Mesodermal cell (in vitro differentiated cells): ENCODE measurements at regions not wholly inside any gene's neighbourhood (a gene's known extent, or its start where the extent isn't known, plus 50 kb on each side); places are given as distances from the start of the nearest gene placed in this dataset.
"Not testable (repeated sequence)": the region's sequence is repeated elsewhere in the genome, so short reads cannot be mapped to it uniquely, and the experiment has no call there.

Source experiments
- H3K27ac ChIP-seq: 2 replicates; pipeline ENCODE4 v1.7.0; 2013; ENCODE audit warnings: mild to moderate bottlenecking, low read depth, low read length, moderate library complexity; ENCODE audit not compliant: severe bottlenecking
- H3K36me3 ChIP-seq: 2 replicates; pipeline ENCODE4 v1.7.1; 2013; ENCODE audit warnings: mild to moderate bottlenecking, low read length, moderate library complexity; ENCODE audit not compliant: control insufficient read depth, insufficient read depth
- H3K4me1 ChIP-seq: one replicate; pipeline ENCODE4 v1.7.1; 2013; ENCODE audit warnings: mild to moderate bottlenecking, low read length; ENCODE audit not compliant: insufficient read depth, control insufficient read depth, poor library complexity, severe bottlenecking
- H3K4me3 ChIP-seq: 2 replicates; pipeline ENCODE4 v1.7.0; 2013; ENCODE audit warnings: low read length, control low read depth, mild to moderate bottlenecking; ENCODE audit not compliant: insufficient read depth, poor library complexity, severe bottlenecking; ENCODE audit errors: extremely low read depth
- H3K9me3 ChIP-seq: 2 replicates; pipeline ENCODE4 v1.7.1; 2013; ENCODE audit warnings: mild to moderate bottlenecking, low read length, moderate library complexity; ENCODE audit not compliant: control insufficient read depth
- WGBS, 2 experiments: methylation state at CpG; one replicate each; pipeline ENCODE4 v1.1.5; 2013; ENCODE audit warnings: missing lambda C conversion rate in 2 of 2; ENCODE audit not compliant: insufficient coverage in 2 of 2; 5-methylcytosine and 5-hydroxymethylcytosine counted together

GRCh38 chr2:41314511-41315070, 733.2 kb upstream of the PKDCC start:
- Histone ChIP-seq H3K36me3 (no peaks in the 10 kb centered on the region), H3K4me3 (no peak overlapping the region)
- no CpG with 5 or more reads among the region's 3 CpGs for WGBS, 2 experiments

GRCh38 chr2:41319437-41319836, 728.4 kb upstream of the PKDCC start:
- H3K4me1 ChIP-seq, result no peaks in the 10 kb centered on the region
- H3K4me3 ChIP-seq, result no peak overlapping the region
- no peak overlapping the region for H3K27ac ChIP-seq
- H3K9me3 ChIP-seq, result no peaks in the 10 kb centered on the region
- H3K36me3 ChIP-seq, result no peaks in the 10 kb centered on the region
- 95% methylated on average over 3 of the region's 6 CpGs; no CpG with 5 or more reads in 1 of the 2 experiments for WGBS, 2 experiments

More at GRCh38 chr2:41314511-41315070, 733.2 kb upstream of the PKDCC start:
- Histone ChIP-seq H3K9me3 (no peaks in the 10 kb centered on the region), H3K27ac (no peak overlapping the region), H3K4me1 (no peaks in the 10 kb centered on the region)

DNA sequence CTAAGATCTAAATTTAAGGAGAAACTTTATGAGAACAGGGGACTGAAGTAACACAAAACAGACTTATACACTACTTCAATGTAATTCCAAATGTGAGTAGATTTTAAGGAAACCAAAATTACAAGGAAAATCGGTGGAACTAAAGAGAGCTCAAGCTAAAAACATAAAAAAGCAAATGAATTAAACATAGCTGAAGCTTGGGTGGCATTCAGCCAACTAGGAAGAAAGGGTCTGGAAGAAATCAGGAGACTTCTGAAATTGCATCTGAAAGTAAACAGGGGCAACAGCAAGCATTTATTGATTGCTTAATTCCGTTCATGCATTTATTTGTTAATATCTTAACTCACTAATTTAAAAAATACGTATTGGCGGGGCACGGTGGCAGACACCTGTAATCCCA, 727.3 kb upstream of the PKDCC start:
- 80 to 100% methylated on average over 3 to 5 of the region's 5 CpGs for WGBS, 2 experiments
- no peaks in the 10 kb centered on the region for H3K4me1 ChIP-seq
- no peak overlapping the region for H3K4me3 ChIP-seq
- no peaks in the 10 kb centered on the region for H3K9me3 ChIP-seq
- H3K36me3 ChIP-seq, result no peaks in the 10 kb centered on the region
- H3K27ac ChIP-seq, result no peak overlapping the region

DNA sequence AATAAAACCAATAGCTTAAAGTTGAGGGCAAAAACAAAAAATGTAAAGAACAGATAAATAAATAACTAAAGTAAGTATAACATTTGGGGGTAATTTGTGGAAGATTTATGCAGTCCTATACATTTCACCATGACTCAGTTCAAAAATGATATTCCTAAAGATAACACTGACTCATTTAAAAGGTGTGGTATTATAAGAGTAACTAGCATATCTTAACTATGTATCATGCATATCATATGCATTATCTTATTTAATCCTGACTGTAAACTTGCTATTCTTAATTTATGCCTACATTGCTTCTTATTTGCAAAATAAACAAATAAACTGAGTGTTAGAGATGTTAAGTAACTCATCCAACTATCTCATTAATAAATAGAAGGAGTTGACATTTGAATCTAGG, 726.5 kb upstream of the PKDCC start:
- Histone ChIP-seq H3K9me3 (no peaks in the 10 kb centered on the region), H3K4me1 (no peaks in the 10 kb centered on the region)

GRCh38 chr2:41326851-41327250, 721.0 kb upstream of the PKDCC start:
- WGBS, 2 experiments, result 75 to 80% methylated on average over 1 to 2 of the region's 2 CpGs
- no peak overlapping the region for H3K4me3 ChIP-seq

More for the DNA sequence above, 726.5 kb upstream of the PKDCC start:
- no peak overlapping the region for H3K4me3 ChIP-seq
- no peaks in the 10 kb centered on the region for H3K36me3 ChIP-seq
- H3K27ac ChIP-seq, result no peak overlapping the region

GRCh38 chr2:41329040-41329439, 718.8 kb upstream of the PKDCC start:
- no peaks in the 10 kb centered on the region for H3K4me1 ChIP-seq
- no peak overlapping the region for H3K27ac ChIP-seq
- H3K9me3 ChIP-seq, result no peaks in the 10 kb centered on the region
- 100% methylated on average over 1 of the region's 3 CpGs; no CpG with 5 or more reads in 1 of the 2 experiments for WGBS, 2 experiments
- H3K36me3 ChIP-seq, result no peaks in the 10 kb centered on the region
- no peak overlapping the region for H3K4me3 ChIP-seq

More at GRCh38 chr2:41326851-41327250, 721.0 kb upstream of the PKDCC start:
- H3K4me1 ChIP-seq, result no peaks in the 10 kb centered on the region
- H3K36me3 ChIP-seq, result no peaks in the 10 kb centered on the region
- no peak overlapping the region for H3K27ac ChIP-seq
- no peaks in the 10 kb centered on the region for H3K9me3 ChIP-seq

DNA sequence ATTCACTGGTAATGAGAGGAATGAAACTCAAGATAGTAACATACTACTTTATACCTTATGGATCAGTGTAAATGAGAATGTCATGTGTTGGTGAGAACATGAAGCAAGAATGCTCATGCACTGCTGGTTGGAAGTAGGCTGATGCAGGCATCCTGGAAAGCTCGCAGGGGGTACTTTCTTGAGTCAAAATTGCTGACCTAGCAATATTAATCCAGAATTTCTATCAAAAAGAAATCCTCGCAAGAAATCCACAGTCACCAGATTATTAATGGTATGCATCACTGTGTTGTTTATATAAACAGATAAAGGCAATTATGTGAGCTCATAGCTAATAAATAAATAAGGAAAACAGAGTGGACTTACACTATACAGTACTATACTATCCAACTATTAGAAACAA, 713.7 kb upstream of the PKDCC start:
- WGBS, 2 experiments, result no CpG with 5 or more reads among the region's 2 CpGs
- no peaks in the 10 kb centered on the region for H3K4me1 ChIP-seq
- H3K27ac ChIP-seq, result no peak overlapping the region
- no peak overlapping the region for H3K4me3 ChIP-seq
- no peaks in the 10 kb centered on the region for H3K36me3 ChIP-seq
- no peaks in the 10 kb centered on the region for H3K9me3 ChIP-seq

DNA sequence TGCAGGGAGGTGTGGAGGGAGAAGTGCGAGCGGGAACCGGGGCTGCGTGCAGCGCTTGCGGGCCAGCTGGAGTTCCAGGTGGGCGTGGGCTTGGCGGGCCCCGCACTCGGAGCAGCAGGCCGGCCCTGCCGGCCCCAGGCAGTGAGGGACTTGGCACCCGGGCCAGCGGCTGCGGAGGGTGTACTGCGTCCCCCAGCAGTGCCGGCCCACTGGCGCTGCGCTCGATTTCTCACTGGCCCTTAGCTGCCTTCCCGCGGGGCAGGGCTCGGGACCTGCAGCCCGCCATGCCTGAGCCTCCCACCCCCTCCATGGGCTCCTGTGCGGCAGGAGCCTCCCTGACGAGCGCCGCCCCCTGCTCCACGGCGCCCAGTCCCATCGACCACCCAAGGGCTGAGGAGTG, 712.2 kb upstream of the PKDCC start:
- 98 to 99% methylated on average over 11 to 12 of the region's 31 CpGs for WGBS, 2 experiments
- not testable (repeated sequence) for H3K4me3 ChIP-seq, H3K4me1 ChIP-seq, H3K9me3 ChIP-seq, H3K27ac ChIP-seq, H3K36me3 ChIP-seq

- Histone ChIP-seq H3K4me3 (no peak overlapping the region), H3K36me3 (no peaks in the 10 kb centered on the region), H3K9me3 (no peaks in the 10 kb centered on the region), H3K27ac (no peak overlapping the region), H3K4me1 (no peaks in the 10 kb centered on the region)
- 100% methylated on average over 1 of the region's 4 CpGs; no CpG with 5 or more reads in 1 of the 2 experiments for WGBS, 2 experiments
Measured at GRCh38 chr2:41337956-41338355, 709.9 kb upstream of the PKDCC start.

- H3K27ac ChIP-seq, result no peak overlapping the region
- H3K36me3 ChIP-seq, result no peaks in the 10 kb centered on the region
- no peaks in the 10 kb centered on the region for H3K4me1 ChIP-seq
- no peaks in the 10 kb centered on the region for H3K9me3 ChIP-seq
- no peak overlapping the region for H3K4me3 ChIP-seq
Measured at GRCh38 chr2:41344529-41344928, 703.3 kb upstream of the PKDCC start.

DNA sequence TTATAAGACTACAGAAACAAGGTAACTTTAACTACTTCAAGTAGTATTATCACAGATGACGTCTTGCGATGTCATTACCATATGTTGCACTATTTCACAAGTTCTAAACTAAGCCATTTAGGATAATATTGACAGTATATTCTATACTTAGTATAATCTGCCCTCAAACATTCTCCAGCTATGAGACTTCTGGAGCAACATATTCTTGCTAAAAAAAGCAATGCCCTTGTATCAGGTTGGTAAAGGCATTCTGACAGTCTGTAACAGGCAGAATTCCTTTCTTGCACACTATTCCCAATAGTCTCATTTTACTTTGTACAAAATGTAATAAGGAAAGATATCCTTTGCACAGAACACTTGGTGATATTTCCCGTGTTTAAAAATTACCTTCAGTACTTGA, 694.8 kb upstream of the PKDCC start:
- Histone ChIP-seq H3K9me3 (no peaks in the 10 kb centered on the region), H3K4me1 (no peaks in the 10 kb centered on the region), H3K27ac (no peak overlapping the region), H3K4me3 (no peak overlapping the region), H3K36me3 (no peaks in the 10 kb centered on the region)
- no CpG with 5 or more reads among the region's 3 CpGs for WGBS, 2 experiments
